ENCODE measurements at regions not wholly inside any gene's neighbourhood (a gene's known extent, or its start where the extent isn't known, plus 50 kb on each side); places are given as distances from the start of the nearest gene placed in this dataset.
A peak's percentile ranks its signal among the peaks of the same experiment; 100 is the strongest.

DNA sequence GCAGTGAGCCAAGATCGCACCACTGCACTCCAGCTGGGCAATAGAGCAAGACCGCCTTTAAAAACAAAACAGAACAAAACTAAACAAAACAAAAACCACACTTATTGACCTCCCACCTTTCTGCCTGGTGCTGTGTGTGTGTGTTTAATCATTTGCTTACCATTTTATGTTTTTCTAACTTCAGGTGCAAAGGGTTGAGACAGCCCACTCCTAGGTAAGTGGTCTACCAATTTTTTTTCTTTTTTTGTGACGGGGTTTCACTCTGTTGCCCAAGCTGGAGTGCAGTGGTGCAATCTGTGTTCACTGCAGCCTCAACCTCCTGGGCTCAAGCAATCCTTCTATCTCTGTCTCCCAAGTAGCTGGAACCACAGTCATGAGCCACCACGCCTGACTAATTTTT, 65.8 kb downstream of the SALL1 start:
- H3K36me3 ChIP-seq = no peaks in the 10 kb centered on the region
- H3K27ac ChIP-seq = no peak overlapping the region
- H4K20me1 ChIP-seq = no peaks in the 10 kb centered on the region
- no peaks in the 10 kb centered on the region for H3K27me3 ChIP-seq
- no peak overlapping the region for H3K9ac ChIP-seq
- no peak for TF ChIP-seq Cebpa-rat (IDR thresholded peaks at IDR 0.05)
- H3K4me3 ChIP-seq = no peak overlapping the region
- H3K4me2 ChIP-seq = no peak overlapping the region
- peaks cover 9 to 19% (median 11%) of the 10 kb centered on the region in 11 experiments; a peak in 15 of 22 replicates for H3K9me3 ChIP-seq (replicated peaks in 1 of 11)
- H3K4me1 ChIP-seq = no peaks in the 10 kb centered on the region

- Histone ChIP-seq H3K4me3 (no peak overlapping the region), H3K4me1 (no peaks in the 10 kb centered on the region), H3K36me3 (no peaks in the 10 kb centered on the region), H3K9ac (no peak overlapping the region), H3K27me3 (no peaks in the 10 kb centered on the region), H3K27ac (no peak overlapping the region), H3K9me3 (replicated peaks in 1 of 11) (peaks cover 9 to 17% (median 11%) of the 10 kb centered on the region in 11 experiments; a peak in 15 of 22 replicates), H3K4me2 (no peak overlapping the region), H4K20me1 (no peaks in the 10 kb centered on the region)
- TF ChIP-seq Cebpa-rat (IDR thresholded peaks at IDR 0.05) = no peak
Measured at GRCh38 chr16:51084074-51084928, 66.8 kb downstream of the SALL1 start.

DNA sequence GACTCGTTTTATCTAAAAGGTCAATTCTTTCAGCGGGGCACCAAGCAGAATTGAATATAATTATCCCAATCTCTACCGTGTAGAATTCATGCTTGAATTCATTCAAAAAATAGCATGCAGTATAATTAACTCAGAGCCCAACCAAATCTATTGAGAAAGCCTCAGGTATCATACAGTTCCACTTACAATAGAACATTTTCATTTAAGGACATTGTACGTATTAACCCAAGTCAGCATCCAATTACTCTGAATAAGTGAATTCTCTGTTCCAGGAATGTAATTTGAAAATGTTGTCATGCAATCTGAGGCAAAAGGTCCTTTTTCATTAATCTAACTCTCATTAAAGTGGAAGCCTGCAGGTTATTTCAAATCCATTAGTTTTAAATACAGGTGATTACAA, 78.5 kb downstream of the SALL1 start:
- no peaks in the 10 kb centered on the region for H3K27me3 ChIP-seq
- no peak for TF ChIP-seq Cebpa-rat (IDR thresholded peaks at IDR 0.05)

GRCh38 chr16:51071326-51071725, 79.7 kb downstream of the SALL1 start:
- no peak for TF ChIP-seq Cebpa-rat (IDR thresholded peaks at IDR 0.05)
- Histone ChIP-seq H3K27me3 (no peaks in the 10 kb centered on the region), H3K36me3 (no peaks in the 10 kb centered on the region), H3K4me3 (no peak overlapping the region), H4K20me1 (no peaks in the 10 kb centered on the region), H3K9me3 (replicated peaks in 1 of 11) (no peaks in the 10 kb centered on the region), H3K4me2 (no peak overlapping the region), H3K27ac (no peak overlapping the region), H3K4me1 (no peaks in the 10 kb centered on the region), H3K9ac (no peak overlapping the region)

More for the DNA sequence above, 78.5 kb downstream of the SALL1 start:
- Histone ChIP-seq H4K20me1 (no peaks in the 10 kb centered on the region), H3K9me3 (replicated peaks in 1 of 11) (peaks cover 0 to 10% (median 4%) of the 10 kb centered on the region in 11 experiments; a peak in 10 of 22 replicates), H3K9ac (no peak overlapping the region), H3K4me3 (no peak overlapping the region), H3K36me3 (no peaks in the 10 kb centered on the region), H3K4me1 (no peaks in the 10 kb centered on the region), H3K27ac (no peak overlapping the region), H3K4me2 (no peak overlapping the region)

- no peak for TF ChIP-seq Cebpa-rat (IDR thresholded peaks at IDR 0.05)
- Histone ChIP-seq H3K9me3 (replicated peaks in 1 of 11) (no peaks in the 10 kb centered on the region), H3K9ac (no peak overlapping the region), H3K4me1 (no peaks in the 10 kb centered on the region), H3K36me3 (no peaks in the 10 kb centered on the region), H3K27me3 (no peaks in the 10 kb centered on the region), H3K4me3 (no peak overlapping the region), H3K4me2 (no peak overlapping the region), H4K20me1 (no peaks in the 10 kb centered on the region), H3K27ac (no peak overlapping the region)
Measured at GRCh38 chr16:51067352-51067751, 83.7 kb downstream of the SALL1 start.

DNA sequence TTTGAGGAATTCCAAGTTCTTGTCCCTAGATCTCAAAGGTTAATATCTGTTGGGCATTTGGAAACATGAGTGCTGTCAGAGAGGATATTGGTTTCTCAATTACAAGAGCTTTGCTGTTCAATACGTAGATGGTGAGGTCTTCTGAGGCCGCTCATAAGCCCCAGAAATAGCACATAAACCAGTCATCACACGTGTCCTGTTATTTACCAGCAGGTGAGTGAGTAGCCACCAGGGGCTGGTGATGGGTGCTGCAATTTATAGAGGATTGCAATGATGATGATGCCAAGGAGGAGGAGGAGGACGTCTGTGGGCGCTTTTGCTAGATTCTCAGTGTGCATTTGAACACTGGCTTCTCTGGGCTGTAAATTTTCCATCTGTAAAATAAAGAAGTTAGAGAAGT, 89.0 kb downstream of the SALL1 start:
- Histone ChIP-seq H4K20me1 (no peaks in the 10 kb centered on the region), H3K9ac (no peak overlapping the region), H3K27ac (no peak overlapping the region), H3K4me2 (no peak overlapping the region), H3K4me3 (no peak overlapping the region), H3K4me1 (peaks cover 0 to 6% (median 2%) of the 10 kb centered on the region in 10 experiments; a peak in 11 of 20 replicates), H3K36me3 (no peaks in the 10 kb centered on the region), H3K27me3 (no peaks in the 10 kb centered on the region), H3K9me3 (replicated peaks in 1 of 11) (no peaks in the 10 kb centered on the region)
- TF ChIP-seq Cebpa-rat (IDR thresholded peaks at IDR 0.05) = no peak

- no peak overlapping the region for H3K4me3 ChIP-seq
- H3K9me3 ChIP-seq (replicated peaks in 1 of 11) = no peaks in the 10 kb centered on the region
- no peak overlapping the region for H3K9ac ChIP-seq
- H3K4me1 ChIP-seq = peaks cover 0 to 9% (median 3%) of the 10 kb centered on the region in 10 experiments; a peak in 11 of 20 replicates
- H3K27ac ChIP-seq = no peak overlapping the region
- H3K36me3 ChIP-seq = no peaks in the 10 kb centered on the region
- TF ChIP-seq Cebpa-rat (IDR thresholded peaks at IDR 0.05) = no peak
- H3K4me2 ChIP-seq = no peak overlapping the region
- no peaks in the 10 kb centered on the region for H3K27me3 ChIP-seq
- no peaks in the 10 kb centered on the region for H4K20me1 ChIP-seq
Measured at GRCh38 chr16:51061328-51061727, 89.7 kb downstream of the SALL1 start.

DNA sequence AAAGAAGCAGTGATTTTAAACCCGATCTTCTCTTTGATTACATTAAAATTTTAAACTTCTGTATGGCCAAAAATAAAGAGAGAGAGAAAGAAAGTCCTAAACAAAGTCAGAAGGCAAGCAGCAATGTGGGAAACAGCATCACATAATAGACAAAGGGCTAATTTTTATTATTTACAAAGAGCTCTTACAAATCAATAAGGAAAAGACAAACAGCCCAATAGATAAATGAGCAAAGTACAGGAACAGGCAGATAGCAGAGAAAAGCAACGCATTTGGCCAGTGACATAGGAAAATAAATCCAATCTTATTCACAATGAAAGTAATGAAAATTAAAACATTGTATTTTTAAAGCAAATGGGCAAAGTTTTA, 93.1 kb downstream of the SALL1 start:
- H3K4me2 ChIP-seq = no peak overlapping the region
- no peaks in the 10 kb centered on the region for H4K20me1 ChIP-seq
- peaks cover 0 to 9% (median 3%) of the 10 kb centered on the region in 10 experiments; a peak in 11 of 20 replicates for H3K4me1 ChIP-seq
- H3K27me3 ChIP-seq = no peaks in the 10 kb centered on the region
- no peak overlapping the region for H3K27ac ChIP-seq
- no peak overlapping the region for H3K4me3 ChIP-seq
- no peak overlapping the region for H3K9ac ChIP-seq
- no peaks in the 10 kb centered on the region for H3K36me3 ChIP-seq
- TF ChIP-seq Cebpa-rat (IDR thresholded peaks at IDR 0.05) = no peak
- H3K9me3 ChIP-seq (replicated peaks in 1 of 11) = peaks cover 0 to 13% (median 6%) of the 10 kb centered on the region in 11 experiments; a peak in 8 of 22 replicates

DNA sequence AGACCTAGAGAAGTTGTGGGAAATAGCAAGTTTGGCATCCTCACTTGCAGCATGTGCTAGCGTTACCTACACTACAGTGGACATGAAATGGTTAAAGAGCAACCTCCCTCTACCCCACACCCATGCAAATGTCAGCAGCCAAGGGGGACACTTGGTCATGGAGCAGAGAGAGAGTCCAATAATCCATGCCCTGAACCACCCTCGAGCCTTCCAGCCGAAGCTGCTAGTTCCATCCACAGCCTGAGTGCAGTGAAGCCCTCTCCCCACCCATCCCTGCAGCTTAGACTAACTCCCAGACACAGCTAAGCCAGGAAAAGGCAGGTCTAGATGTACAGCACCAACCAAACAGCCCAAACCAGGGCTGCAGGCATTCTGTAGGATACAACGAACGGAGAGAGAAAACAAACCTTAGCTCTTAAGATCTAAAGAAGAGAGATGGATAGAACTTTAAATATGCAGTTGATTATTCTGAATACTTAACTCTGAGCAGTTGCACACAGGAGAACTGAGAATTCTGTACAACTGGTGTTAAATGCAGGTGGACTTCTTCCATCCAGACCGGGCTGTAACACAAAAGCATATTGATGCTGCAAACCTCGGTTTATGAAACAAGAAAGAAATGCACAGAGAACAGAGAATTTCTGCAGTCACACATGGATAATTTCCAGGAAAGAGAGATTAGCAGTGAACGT, 93.8 kb downstream of the SALL1 start:
- no peak overlapping the region for H3K27ac ChIP-seq
- no peak for TF ChIP-seq Cebpa-rat (IDR thresholded peaks at IDR 0.05)
- no peaks in the 10 kb centered on the region for H3K36me3 ChIP-seq
- peaks cover 0 to 13% (median 6%) of the 10 kb centered on the region in 11 experiments; a peak in 8 of 22 replicates for H3K9me3 ChIP-seq (replicated peaks in 1 of 11)
- no peak overlapping the region; a peak in 1 of 22 replicates for H3K9ac ChIP-seq
- H4K20me1 ChIP-seq = no peaks in the 10 kb centered on the region
- peaks cover 0 to 9% (median 3%) of the 10 kb centered on the region in 10 experiments; a peak in 11 of 20 replicates for H3K4me1 ChIP-seq
- no peaks in the 10 kb centered on the region for H3K27me3 ChIP-seq
- no peak overlapping the region for H3K4me3 ChIP-seq
- peak overlapping the region in 8 of 11 experiments; percentile 6 to 43 (median 17); a peak in 8 of 22 replicates for H3K4me2 ChIP-seq

Measured in BLaER1 treated with 17β-estradiol and CSF1 and Interleukin-3, amounts not matched to agents 10 nM and 100 nM (cell line).